ENCODE measurements at regions not wholly inside any gene's neighbourhood (a gene's known extent, or its start where the extent isn't known, plus 50 kb on each side); places are given as distances from the start of the nearest gene placed in this dataset.

DNA sequence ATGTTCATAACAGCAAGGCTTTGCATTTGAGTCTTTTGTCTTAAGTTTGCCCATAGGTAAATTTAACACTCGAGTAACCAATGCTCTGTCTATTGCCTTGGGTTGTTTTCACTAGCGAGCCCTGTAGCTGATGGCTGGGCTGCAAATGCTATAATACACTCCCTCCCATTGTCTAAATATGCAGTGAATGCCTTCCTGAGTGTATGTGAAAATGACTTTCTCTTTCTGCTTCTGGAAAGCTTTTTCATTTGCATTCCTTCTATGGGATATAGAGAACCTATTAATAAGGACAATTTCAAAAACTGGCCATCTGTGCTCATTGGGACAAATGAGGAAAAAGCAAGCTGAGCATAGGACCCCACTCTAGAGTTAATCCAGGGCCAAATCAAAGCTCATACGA lies 156.5 kb upstream of the FBXL4 start:
- H3K36me3 ChIP-seq: no peaks in the 10 kb centered on the region
- H3K27me3 ChIP-seq: peaks cover 0 to 5% (median 0%) of the 10 kb centered on the region in 3 donors
- H3K4me3 ChIP-seq: no peak overlapping the region
- TF ChIP-seq POLR2A (IDR thresholded peaks at IDR 0.05) (no peak), EP300 (IDR thresholded peaks at IDR 0.05) (no peak), POLR2AphosphoS5 (IDR thresholded peaks at IDR 0.05) (no peak)
- TF ChIP-seq, protein P1, sequence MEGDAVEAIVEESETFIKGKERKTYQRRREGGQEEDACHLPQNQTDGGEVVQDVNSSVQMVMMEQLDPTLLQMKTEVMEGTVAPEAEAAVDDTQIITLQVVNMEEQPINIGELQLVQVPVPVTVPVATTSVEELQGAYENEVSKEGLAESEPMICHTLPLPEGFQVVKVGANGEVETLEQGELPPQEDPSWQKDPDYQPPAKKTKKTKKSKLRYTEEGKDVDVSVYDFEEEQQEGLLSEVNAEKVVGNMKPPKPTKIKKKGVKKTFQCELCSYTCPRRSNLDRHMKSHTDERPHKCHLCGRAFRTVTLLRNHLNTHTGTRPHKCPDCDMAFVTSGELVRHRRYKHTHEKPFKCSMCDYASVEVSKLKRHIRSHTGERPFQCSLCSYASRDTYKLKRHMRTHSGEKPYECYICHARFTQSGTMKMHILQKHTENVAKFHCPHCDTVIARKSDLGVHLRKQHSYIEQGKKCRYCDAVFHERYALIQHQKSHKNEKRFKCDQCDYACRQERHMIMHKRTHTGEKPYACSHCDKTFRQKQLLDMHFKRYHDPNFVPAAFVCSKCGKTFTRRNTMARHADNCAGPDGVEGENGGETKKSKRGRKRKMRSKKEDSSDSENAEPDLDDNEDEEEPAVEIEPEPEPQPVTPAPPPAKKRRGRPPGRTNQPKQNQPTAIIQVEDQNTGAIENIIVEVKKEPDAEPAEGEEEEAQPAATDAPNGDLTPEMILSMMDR (IDR thresholded peaks at IDR 0.05): no peak
- no peak overlapping the region for H3K27ac ChIP-seq
- intact Hi-C loops (cut with DNase I; ENCODE audit: low total_unique reads): no loop called here
- WGBS, 5 donors: 63 to 73% (median 67%) methylated on average over 3 of the region's 3 CpGs
- DNase-seq: no peak
- no peaks in the 10 kb centered on the region for H3K4me1 ChIP-seq
- no peaks in the 10 kb centered on the region for H3K9me3 ChIP-seq

DNA sequence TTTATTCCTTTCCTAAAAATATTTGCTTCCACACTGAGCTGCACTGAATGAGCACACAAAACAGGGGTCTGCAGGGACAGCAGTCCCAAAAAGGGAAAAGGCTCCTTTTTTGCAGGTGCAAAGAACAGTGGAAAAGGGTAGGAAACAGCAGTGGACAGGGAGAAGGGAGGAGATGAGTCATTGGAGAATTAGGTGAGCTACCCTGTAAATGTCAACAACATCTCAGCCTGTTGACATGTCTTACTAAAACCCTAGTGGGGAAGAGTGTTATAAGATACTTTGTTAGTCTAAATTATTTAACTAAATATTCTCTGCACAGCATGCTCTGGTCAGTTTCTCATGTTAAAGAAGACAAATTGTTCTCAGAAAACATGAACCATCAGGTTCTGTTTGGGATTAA lies 151.5 kb upstream of the FBXL4 start:
- Histone ChIP-seq H3K9me3 (no peaks in the 10 kb centered on the region), H3K27me3 (peaks cover 0 to 7% (median 0%) of the 10 kb centered on the region in 3 donors), H3K4me3 (no peak overlapping the region), H3K4me1 (no peaks in the 10 kb centered on the region), H3K36me3 (no peaks in the 10 kb centered on the region), H3K27ac (no peak overlapping the region)
- no peak for DNase-seq
- TF ChIP-seq POLR2A (IDR thresholded peaks at IDR 0.05): no peak
- TF ChIP-seq POLR2AphosphoS5 (IDR thresholded peaks at IDR 0.05): no peak
- TF ChIP-seq, protein P1 (IDR thresholded peaks at IDR 0.05): no peak
- no peak for TF ChIP-seq EP300 (IDR thresholded peaks at IDR 0.05)
- intact Hi-C loops (cut with DNase I; ENCODE audit: low total_unique reads): no loop called here

DNA sequence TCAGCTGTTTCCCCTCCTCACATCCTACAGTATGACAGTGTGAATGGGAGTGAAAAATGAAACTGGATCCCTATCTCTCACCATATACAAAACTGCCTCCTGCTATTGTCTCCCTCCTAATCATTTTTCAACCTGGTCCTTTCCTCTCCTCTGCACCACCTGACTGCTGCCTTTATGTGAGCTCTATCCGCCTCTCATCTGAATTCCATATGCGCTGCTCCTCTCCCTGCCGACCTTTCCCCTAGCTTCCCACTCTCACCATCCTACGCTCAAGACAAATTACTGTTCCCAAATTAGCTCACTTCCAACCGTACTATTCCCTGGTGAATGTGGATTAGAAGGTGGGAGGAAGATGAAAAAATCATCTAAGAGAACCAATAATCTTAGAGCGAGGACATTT lies 148.4 kb upstream of the FBXL4 start:
- no peaks in the 10 kb centered on the region for H3K36me3 ChIP-seq
- no peak overlapping the region for H3K27ac ChIP-seq
- WGBS, 5 donors: 68 to 83% (median 79%) methylated on average over 6 of the region's 6 CpGs
- no peaks in the 10 kb centered on the region for H3K4me1 ChIP-seq
- H3K4me3 ChIP-seq: no peak overlapping the region
- H3K27me3 ChIP-seq: peaks cover 0 to 18% (median 0%) of the 10 kb centered on the region in 3 donors
- intact Hi-C loops (cut with DNase I; ENCODE audit: low total_unique reads): no loop called here
- TF ChIP-seq POLR2AphosphoS5 (IDR thresholded peaks at IDR 0.05) (no peak), POLR2A (IDR thresholded peaks at IDR 0.05) (no peak), EP300 (IDR thresholded peaks at IDR 0.05) (no peak)
- TF ChIP-seq, protein P1 (IDR thresholded peaks at IDR 0.05): no peak
- H3K9me3 ChIP-seq: no peaks in the 10 kb centered on the region
- DNase-seq: no peak

DNA sequence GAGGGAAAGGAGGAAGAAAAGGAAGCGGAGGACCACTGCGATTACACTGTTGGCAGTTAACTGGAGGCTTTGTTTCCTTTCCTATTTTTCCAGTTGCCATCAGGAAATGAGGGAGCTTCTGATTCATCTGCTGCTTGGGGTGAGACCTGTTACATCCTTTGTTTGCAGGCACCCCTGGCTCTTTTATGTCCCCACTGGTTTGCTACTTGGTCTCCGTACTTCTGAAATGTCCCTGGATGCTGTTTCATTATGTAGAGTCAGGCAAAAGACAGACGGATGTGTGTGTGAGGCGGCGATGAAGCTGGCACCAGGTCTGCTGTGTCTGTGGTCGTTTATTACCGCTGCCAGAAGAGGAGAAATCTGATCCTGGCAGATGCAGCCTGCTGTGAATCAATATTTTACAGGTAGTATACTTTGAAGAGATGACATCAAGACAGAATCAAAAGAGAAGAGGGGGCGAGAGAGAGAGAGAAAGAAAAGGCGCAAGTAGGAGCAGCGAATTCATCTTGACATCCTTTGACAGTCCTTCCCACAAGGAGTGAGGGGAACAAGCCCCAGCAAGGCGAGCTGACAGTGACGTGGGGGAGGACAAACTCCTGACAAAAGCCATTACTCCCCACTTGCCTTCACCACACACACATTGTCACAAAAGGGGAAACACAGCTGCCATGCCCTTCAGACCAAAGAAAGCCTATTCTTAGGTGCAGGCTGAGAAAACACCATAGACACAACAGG lies 145.9 kb upstream of the FBXL4 start:
- peaks cover 0 to 18% (median 0%) of the 10 kb centered on the region in 3 donors for H3K27me3 ChIP-seq
- H3K4me1 ChIP-seq: no peaks in the 10 kb centered on the region
- DNase-seq: no peak
- WGBS, 5 donors: 62 to 75% (median 70%) methylated on average over 12 to 13 of the region's 13 CpGs
- H3K27ac ChIP-seq: no peak overlapping the region
- TF ChIP-seq POLR2AphosphoS5 (IDR thresholded peaks at IDR 0.05): no peak
- TF ChIP-seq, protein P1 (IDR thresholded peaks at IDR 0.05): no peak
- TF ChIP-seq EP300 (IDR thresholded peaks at IDR 0.05): no peak
- TF ChIP-seq POLR2A (IDR thresholded peaks at IDR 0.05): no peak
- intact Hi-C loops (cut with DNase I; ENCODE audit: low total_unique reads): no loop called here
- no peak overlapping the region for H3K4me3 ChIP-seq
- H3K36me3 ChIP-seq: no peaks in the 10 kb centered on the region
- no peaks in the 10 kb centered on the region for H3K9me3 ChIP-seq

Data from stomach (tissue), 8 donors.